ENCODE measurements at regions not wholly inside any gene's neighbourhood (a gene's known extent, or its start where the extent isn't known, plus 50 kb on each side); places are given as distances from the start of the nearest gene placed in this dataset.

- TF ChIP-seq CTCF (IDR thresholded peaks at IDR 0.05) (no peak), POLR2A (IDR thresholded peaks at IDR 0.05) (no peak)
- intact Hi-C loops (cut with DNase I): no loop called here
- H3K4me3 ChIP-seq: no peak overlapping the region
- no peak overlapping the region for H3K27ac ChIP-seq
- no peaks in the 10 kb centered on the region for H3K9me3 ChIP-seq
- no peak for DNase-seq
- ATAC-seq: no peak
- H3K27me3 ChIP-seq: no peaks in the 10 kb centered on the region
- H3K36me3 ChIP-seq: no peaks in the 10 kb centered on the region
- 67 to 81% (median 76%) methylated on average over 1 of the region's 1 CpG for WGBS, 4 donors
- no peaks in the 10 kb centered on the region for H3K4me1 ChIP-seq
These were observed 424.5 kb upstream of the LMCD1 start for GRCh38 chr3:8077126-8077525.

- no peaks in the 10 kb centered on the region for H3K4me1 ChIP-seq
- no peaks in the 10 kb centered on the region for H3K9me3 ChIP-seq
- no peak for ATAC-seq
- DNase-seq: no peak
- intact Hi-C loops (cut with DNase I): no loop called here
- TF ChIP-seq CTCF (IDR thresholded peaks at IDR 0.05): no peak
- no peak for TF ChIP-seq POLR2A (IDR thresholded peaks at IDR 0.05)
- H3K27me3 ChIP-seq: no peaks in the 10 kb centered on the region
- no peak overlapping the region for H3K4me3 ChIP-seq
- H3K27ac ChIP-seq: no peak overlapping the region
- H3K36me3 ChIP-seq: no peaks in the 10 kb centered on the region
These were observed 421.2 kb upstream of the LMCD1 start for GRCh38 chr3:8080464-8080863.

- Histone ChIP-seq H3K9me3 (no peaks in the 10 kb centered on the region), H3K4me1 (no peaks in the 10 kb centered on the region), H3K27ac (no peak overlapping the region), H3K36me3 (no peaks in the 10 kb centered on the region), H3K4me3 (no peak overlapping the region), H3K27me3 (no peaks in the 10 kb centered on the region)
- intact Hi-C loops (cut with DNase I): no loop called here
- DNase-seq: no peak
- WGBS, 4 donors: 66 to 81% (median 76%) methylated on average over 2 of the region's 2 CpGs
- TF ChIP-seq CTCF (IDR thresholded peaks at IDR 0.05) (no peak), POLR2A (IDR thresholded peaks at IDR 0.05) (no peak)
- ATAC-seq: no peak
These were observed 416.1 kb upstream of the LMCD1 start for GRCh38 chr3:8085498-8085897.

GRCh38 chr3:8087951-8088350 lies 413.7 kb upstream of the LMCD1 start:
- 76 to 87% (median 81%) methylated on average over 3 of the region's 3 CpGs for WGBS, 4 donors
- Histone ChIP-seq H3K27me3 (no peaks in the 10 kb centered on the region), H3K9me3 (no peaks in the 10 kb centered on the region), H3K36me3 (no peaks in the 10 kb centered on the region), H3K4me1 (no peaks in the 10 kb centered on the region), H3K4me3 (no peak overlapping the region), H3K27ac (no peak overlapping the region)
- ATAC-seq: no peak
- TF ChIP-seq CTCF (IDR thresholded peaks at IDR 0.05) (no peak), POLR2A (IDR thresholded peaks at IDR 0.05) (no peak)
- DNase-seq: no peak
- intact Hi-C loops (cut with DNase I): no loop called here

Measured in heart left ventricle (tissue), 16 donors.